HG02840 (cell line): ENCODE measurements at regions not wholly inside any gene's neighbourhood (a gene's known extent, or its start where the extent isn't known, plus 50 kb on each side); places are given as distances from the start of the nearest gene placed in this dataset.
A peak's percentile ranks its signal among the peaks of the same experiment; 100 is the strongest.

Experiments used
- ATAC-seq: cut with Tn5 transposase; IDR thresholded peaks from one replicate; pipeline ENCODE4 v1.9.1; 2021; ENCODE audit warnings: mild to moderate bottlenecking, moderate library complexity, moderate number of reproducible peaks; ENCODE audit not compliant: unreplicated experiment, low FRiP score

DNA sequence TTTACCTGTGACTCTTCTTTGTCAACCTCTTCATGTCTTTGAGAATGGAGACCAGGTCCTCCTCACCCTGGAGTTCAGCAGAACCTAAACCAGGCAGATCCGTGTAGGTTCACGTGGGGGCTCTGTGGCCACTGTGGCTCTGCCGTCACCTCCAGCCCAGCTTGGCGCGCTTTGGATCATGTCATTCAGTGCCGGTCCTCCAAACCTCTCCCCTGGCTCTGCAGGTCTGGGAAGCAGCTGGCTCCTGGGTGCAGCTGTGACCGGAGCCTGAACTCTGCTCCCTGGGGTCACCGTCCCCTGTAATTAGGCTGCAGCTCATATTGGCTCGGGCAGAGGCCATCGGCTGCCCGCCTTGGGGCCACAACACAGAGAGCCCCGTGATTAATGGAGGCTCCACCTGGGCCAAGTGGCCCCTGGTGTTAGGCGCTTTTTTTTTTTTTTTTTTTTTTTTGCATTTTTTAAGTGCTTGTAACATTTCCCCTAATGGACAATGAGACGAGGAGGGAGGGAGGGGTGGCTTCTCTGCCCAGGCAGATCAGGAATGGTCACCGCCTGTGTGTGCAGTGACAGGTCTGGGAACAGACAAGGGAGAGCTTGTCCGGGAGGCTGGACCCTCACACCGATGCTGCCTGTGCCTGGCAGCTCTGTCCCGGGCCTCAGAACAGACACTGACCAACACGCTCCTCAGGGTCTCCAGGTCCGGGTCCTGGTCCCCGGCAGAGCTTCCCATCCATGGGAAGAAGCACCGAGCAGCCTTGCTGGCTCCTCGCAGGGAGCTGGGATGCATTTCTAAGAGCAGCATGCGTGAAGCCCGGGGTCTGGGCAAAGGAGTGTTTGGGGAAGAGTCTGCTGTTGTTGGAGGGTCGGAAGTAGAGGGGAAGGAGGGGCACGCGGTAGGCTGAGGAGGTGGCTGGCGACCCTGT, 247.9 kb downstream of the SEC14L1 start:
- ATAC-seq, result no peak

GRCh38 chr17:77390870-77391269, 250.1 kb downstream of the SEC14L1 start:
- ATAC-seq, result no peak

GRCh38 chr17:77391668-77392375, 251.1 kb downstream of the SEC14L1 start:
- ATAC-seq, result no peak

DNA sequence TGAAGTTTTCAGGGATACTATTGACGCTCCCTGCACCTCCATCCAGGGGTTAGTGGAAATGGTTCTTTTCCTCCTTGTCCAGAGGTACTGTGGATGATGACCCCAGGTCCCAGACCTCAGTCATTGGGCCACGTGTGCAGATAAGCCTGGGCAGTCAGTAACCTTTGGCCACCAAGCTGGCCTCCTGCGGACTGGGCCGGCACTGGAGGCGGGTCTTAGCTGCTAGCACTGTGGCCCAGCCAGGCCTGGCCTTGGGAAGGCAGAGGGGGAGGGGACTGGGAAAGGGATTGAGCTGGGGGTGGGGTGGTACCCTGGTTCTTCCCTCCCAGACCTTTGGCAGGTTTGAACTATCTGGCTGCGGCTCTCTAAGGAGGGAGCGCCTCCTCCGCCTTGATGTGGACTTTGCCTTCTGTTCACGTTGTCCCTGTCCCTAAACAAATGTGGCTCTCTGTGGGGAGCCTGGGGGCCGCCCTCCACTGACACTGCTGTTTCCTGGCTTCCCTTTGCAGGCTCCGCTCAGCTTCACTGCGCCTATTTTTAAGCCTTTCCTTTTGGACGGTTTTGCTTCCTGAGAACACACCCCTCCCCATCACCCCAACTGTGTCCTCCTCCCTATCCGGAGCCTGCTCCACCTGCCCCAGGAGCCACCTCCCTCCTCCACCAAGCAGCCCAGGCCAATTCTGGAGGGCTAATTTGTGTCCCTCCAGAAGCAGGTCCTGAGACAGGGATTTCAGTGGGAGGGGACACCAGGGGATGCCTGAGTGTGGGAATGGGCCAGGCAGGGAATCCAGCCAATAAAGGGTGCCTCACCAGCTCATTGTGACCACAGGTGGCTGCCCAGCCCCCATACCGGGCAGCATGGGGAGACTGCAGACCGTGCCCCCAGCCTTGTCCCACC, 251.9 kb downstream of the SEC14L1 start:
- no peak for ATAC-seq

DNA sequence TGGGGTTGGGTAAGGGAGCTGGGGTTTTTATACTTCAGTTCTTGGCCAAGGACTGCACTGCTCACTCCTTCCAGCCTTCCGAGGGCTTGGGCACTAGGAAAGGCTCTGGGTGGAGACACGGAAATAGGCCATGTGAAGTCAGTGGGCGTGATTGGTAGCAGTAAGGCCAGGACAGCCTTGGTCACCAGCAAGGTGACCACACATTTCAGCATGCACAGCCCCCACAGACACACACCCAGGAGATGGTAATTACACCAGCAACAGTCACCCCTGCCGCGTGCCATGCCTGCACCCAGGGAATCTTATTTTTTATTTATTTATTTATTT, 252.5 kb downstream of the SEC14L1 start:
- ATAC-seq, result no peak

GRCh38 chr17:77393867-77394539, 253.2 kb downstream of the SEC14L1 start:
- no peak for ATAC-seq

GRCh38 chr17:77394540-77395295, 253.9 kb downstream of the SEC14L1 start:
- ATAC-seq, result no peak

DNA sequence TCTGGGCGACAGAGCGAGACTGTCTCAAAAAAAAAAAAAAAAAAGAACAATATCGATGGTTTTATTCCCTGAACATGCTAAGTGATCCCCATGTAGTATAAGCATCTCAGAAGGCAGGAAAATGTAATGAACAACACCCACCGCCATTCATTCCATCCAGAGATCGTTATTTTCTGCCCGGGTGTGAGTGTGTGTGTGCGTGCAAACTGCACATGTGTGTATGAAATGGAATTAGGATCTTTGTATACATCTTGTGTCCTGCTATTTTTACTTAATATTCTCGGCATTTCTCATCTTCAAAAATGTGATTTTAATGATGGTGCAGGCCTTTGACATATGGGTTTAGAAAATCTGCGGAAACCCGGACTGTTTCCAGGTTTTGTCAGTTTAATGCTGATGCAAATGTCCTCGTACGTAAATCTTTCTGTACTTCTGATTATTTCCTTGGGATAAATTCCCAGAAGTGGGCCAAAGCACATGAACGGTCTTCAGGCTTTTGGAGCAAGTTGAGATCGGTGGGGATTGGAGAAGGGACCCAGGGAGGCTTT, 254.8 kb downstream of the SEC14L1 start:
- ATAC-seq, result no peak

GRCh38 chr17:77396610-77397009, 255.8 kb downstream of the SEC14L1 start:
- no peak for ATAC-seq

DNA sequence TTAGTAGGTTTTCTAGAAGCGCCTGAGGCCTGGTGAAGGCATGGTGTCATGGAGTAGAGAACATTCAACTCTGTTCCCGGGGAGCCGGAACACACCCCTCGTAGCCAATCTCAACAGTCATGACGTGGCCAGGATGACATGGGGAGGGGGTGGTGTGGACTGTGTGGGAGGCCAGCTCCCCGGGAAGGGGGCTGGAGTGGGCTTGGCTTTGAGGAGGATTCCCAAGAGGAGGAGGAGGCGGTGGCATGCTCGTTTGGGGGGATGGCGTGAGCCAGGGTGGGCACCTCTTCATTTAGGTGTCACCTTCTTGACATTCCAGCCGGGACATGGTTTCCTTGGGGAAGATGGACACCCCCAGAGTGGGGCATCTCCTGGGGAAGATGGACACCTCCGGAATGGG, 257.5 kb downstream of the SEC14L1 start:
- no peak for ATAC-seq

- no peak for ATAC-seq
Observed at GRCh38 chr17:77399319-77399957, 258.7 kb downstream of the SEC14L1 start.

DNA sequence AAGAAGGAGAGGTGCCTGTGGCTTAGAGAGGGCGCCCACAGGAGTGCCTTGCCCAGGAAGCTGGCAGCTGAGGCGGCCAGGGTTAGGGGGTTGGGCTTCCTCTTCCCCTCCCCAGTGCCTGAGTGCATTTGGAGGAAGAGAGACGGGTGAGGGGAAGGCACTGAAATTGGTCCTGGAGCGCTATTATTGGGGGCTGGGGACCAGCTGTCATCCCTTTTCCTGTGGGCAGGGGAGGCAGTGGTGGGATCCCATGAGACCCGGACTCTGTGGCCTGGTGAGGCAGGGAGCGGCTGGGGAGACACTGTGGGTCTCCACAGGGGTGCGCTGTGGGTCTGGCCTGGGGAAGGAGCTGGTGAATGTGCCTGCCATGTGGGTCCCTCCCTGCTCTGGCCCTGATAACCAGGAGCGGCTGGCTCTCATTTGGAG, 259.7 kb downstream of the SEC14L1 start:
- ATAC-seq, result no peak

DNA sequence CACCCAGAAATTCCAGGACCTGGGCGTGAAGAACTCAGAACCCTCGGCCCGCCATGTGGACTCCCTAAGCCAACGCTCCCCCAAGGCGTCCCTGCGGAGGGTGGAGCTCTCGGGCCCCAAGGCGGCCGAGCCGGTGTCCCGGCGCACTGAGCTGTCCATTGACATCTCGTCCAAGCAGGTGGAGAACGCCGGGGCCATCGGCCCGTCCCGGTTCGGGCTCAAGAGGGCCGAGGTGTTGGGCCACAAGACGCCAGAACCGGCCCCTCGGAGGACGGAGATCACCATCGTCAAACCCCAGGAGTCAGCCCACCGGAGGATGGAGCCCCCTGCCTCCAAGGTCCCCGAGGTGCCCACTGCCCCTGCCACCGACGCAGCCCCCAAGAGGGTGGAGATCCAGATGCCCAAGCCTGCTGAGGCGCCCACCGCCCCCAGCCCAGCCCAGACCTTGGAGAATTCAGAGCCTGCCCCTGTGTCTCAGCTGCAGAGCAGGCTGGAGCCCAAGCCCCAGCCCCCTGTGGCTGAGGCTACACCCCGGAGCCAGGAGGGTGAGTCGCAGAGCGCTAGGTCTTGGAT, 261.5 kb downstream of the SEC14L1 start:
- ATAC-seq, result no peak

DNA sequence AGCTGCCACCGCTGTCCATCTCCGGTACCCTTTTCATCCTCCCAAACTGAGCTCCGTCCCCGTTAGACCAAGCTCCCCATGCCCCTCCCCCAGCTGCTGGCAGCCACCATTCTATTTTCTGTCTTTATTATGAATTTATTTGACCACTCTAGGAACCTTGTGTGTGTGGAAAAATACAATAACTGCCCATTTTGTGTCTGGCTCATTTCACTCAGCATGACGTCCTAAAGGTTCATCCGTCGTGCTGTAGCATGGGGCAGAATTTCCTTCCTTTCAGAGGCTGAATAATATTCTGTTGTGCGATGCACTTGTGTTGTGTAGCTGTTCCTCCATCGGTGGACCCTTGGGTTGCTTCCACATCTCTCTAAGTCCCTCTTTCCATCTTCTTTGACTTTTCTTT, 263.1 kb downstream of the SEC14L1 start:
- ATAC-seq, result no peak

DNA sequence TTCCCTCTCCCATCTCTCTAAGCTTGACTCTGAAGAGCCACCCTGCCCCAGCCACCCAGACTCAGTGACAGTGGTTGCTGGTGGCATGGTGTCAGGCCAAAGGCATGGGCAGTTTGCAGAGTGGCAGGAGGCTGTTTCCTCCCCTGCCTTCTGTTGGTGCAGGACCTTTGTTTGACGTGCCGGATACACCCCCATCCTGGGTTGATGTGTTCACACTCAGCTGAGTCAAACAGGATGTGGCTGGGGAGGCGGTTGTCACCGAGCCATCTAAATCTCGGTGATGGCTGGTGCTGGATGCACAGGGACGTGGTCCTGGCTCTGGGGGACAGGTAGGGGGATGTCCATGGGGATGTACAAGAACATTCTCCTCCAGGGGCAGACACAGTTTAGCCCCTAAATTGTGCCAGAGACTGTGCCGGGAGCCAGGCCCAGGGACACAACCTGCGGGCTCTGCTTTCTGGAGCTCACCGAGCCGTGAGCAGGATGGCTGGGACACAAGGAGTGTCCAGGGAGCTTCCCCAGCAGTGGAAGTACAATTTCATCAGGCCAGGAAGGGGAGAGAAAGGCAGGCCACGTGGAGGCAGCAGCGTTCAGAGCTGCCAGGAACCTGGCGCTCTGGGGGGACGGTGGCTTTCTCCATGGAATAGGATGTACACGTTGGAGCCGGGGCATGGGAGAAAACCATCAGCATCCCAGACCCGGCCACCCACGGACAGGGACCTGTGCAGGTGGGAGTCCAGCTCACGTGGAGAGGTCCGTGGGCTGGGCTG, 264.2 kb downstream of the SEC14L1 start:
- ATAC-seq, result peak; percentile 69

- no peak for ATAC-seq
Observed at GRCh38 chr17:77405867-77406732, 265.3 kb downstream of the SEC14L1 start.
